ENCODE measurements at regions not wholly inside any gene's neighbourhood (a gene's known extent, or its start where the extent isn't known, plus 50 kb on each side); places are given as distances from the start of the nearest gene placed in this dataset.

GRCh38 chr1:217117973-217118465 lies 394.8 kb upstream of the ESRRG start:
- TF ChIP-seq CTCF (IDR thresholded peaks at IDR 0.05) = no peak
- Histone ChIP-seq H3K27me3 (no peaks in the 10 kb centered on the region), H3K27ac (no peak overlapping the region), H3K4me1 (ENCODE audit: control insufficient read depth in 1 of 2, insufficient read depth in 1 of 2, low read depth in 1 of 2, low read length in 1 of 2) (no peaks in the 10 kb centered on the region), H3K4me3 (ENCODE audit: low read depth in 1 of 2, low read length in 1 of 2) (no peak overlapping the region), H3K9me3 (no peaks in the 10 kb centered on the region), H3K36me3 (no peaks in the 10 kb centered on the region)

- H3K4me3 ChIP-seq (ENCODE audit: low read depth in 1 of 2, low read length in 1 of 2) = no peak overlapping the region
- H3K27ac ChIP-seq = no peak overlapping the region
- no peak for TF ChIP-seq CTCF (IDR thresholded peaks at IDR 0.05)
- no peaks in the 10 kb centered on the region for H3K9me3 ChIP-seq
- H3K27me3 ChIP-seq = no peaks in the 10 kb centered on the region
- no peaks in the 10 kb centered on the region for H3K36me3 ChIP-seq
- H3K4me1 ChIP-seq (ENCODE audit: control insufficient read depth in 1 of 2, insufficient read depth in 1 of 2, low read depth in 1 of 2, low read length in 1 of 2) = no peaks in the 10 kb centered on the region
Observed at GRCh38 chr1:217115404-217116380, 392.5 kb upstream of the ESRRG start.

- no peaks in the 10 kb centered on the region for H3K9me3 ChIP-seq
- no peak overlapping the region for H3K27ac ChIP-seq
- H3K27me3 ChIP-seq = no peaks in the 10 kb centered on the region
- H3K36me3 ChIP-seq = no peaks in the 10 kb centered on the region
- H3K4me1 ChIP-seq (ENCODE audit: control insufficient read depth in 1 of 2, insufficient read depth in 1 of 2, low read depth in 1 of 2, low read length in 1 of 2) = no peaks in the 10 kb centered on the region
- TF ChIP-seq CTCF (IDR thresholded peaks at IDR 0.05) = no peak
- H3K4me3 ChIP-seq (ENCODE audit: low read depth in 1 of 2, low read length in 1 of 2) = no peak overlapping the region
Observed at GRCh38 chr1:217109928-217110327, 386.7 kb upstream of the ESRRG start.

- Histone ChIP-seq H3K4me1 (ENCODE audit: control insufficient read depth in 1 of 2, insufficient read depth in 1 of 2, low read depth in 1 of 2, low read length in 1 of 2) (no peaks in the 10 kb centered on the region), H3K27ac (no peak overlapping the region), H3K27me3 (no peaks in the 10 kb centered on the region), H3K9me3 (no peaks in the 10 kb centered on the region), H3K4me3 (ENCODE audit: low read depth in 1 of 2, low read length in 1 of 2) (no peak overlapping the region), H3K36me3 (no peaks in the 10 kb centered on the region)
- no peak for TF ChIP-seq CTCF (IDR thresholded peaks at IDR 0.05)
Observed at GRCh38 chr1:217106231-217106901, 383.1 kb upstream of the ESRRG start.

- H3K9me3 ChIP-seq = no peaks in the 10 kb centered on the region
Observed at GRCh38 chr1:217105437-217105836, 382.2 kb upstream of the ESRRG start.

More at GRCh38 chr1:217105437-217105836, 382.2 kb upstream of the ESRRG start:
- Histone ChIP-seq H3K27ac (no peak overlapping the region), H3K27me3 (no peaks in the 10 kb centered on the region), H3K4me1 (ENCODE audit: control insufficient read depth in 1 of 2, insufficient read depth in 1 of 2, low read depth in 1 of 2, low read length in 1 of 2) (no peaks in the 10 kb centered on the region), H3K4me3 (ENCODE audit: low read depth in 1 of 2, low read length in 1 of 2) (no peak overlapping the region), H3K36me3 (no peaks in the 10 kb centered on the region)
- no peak for TF ChIP-seq CTCF (IDR thresholded peaks at IDR 0.05)
